ENCODE measurements at regions not wholly inside any gene's neighbourhood (a gene's known extent, or its start where the extent isn't known, plus 50 kb on each side); places are given as distances from the start of the nearest gene placed in this dataset.

GRCh38 chr3:13937131-13937530, 57.3 kb upstream of the WNT7A start:
- peaks cover 4% of the 10 kb centered on the region for H3K4me1 Mint-ChIP-seq
- no peaks in the 10 kb centered on the region for H3K9me3 Mint-ChIP-seq (ENCODE audit: low read depth)
- no peak overlapping the region for H3K27ac Mint-ChIP-seq
- DNase-seq, result no peak
- H3K4me3 Mint-ChIP-seq, result no peak overlapping the region
- CTCF ChIA-PET, result no interaction called here
- peaks cover 4% of the 10 kb centered on the region for H3K27me3 Mint-ChIP-seq
- no peak for ATAC-seq
- no peaks in the 10 kb centered on the region for H3K36me3 Mint-ChIP-seq

- peaks cover 4% of the 10 kb centered on the region for H3K27me3 Mint-ChIP-seq
- H3K36me3 Mint-ChIP-seq, result no peaks in the 10 kb centered on the region
- peaks cover 6% of the 10 kb centered on the region for H3K9me3 Mint-ChIP-seq (ENCODE audit: low read depth)
- H3K4me3 Mint-ChIP-seq, result no peak overlapping the region
- no peak overlapping the region for H3K27ac Mint-ChIP-seq
- no peak for ATAC-seq
- CTCF ChIA-PET, result no interaction called here
- no peak for DNase-seq
- H3K4me1 Mint-ChIP-seq, result peaks cover 4% of the 10 kb centered on the region
Measured at GRCh38 chr3:13935494-13936094, 55.7 kb upstream of the WNT7A start.

- H3K27me3 Mint-ChIP-seq, result peaks cover 4% of the 10 kb centered on the region
- H3K4me1 Mint-ChIP-seq, result peaks cover 4% of the 10 kb centered on the region
- CTCF ChIA-PET, result no interaction called here
- ATAC-seq (no peak), DNase-seq (no peak)
- H3K36me3 Mint-ChIP-seq, result no peaks in the 10 kb centered on the region
- no peak overlapping the region for H3K27ac Mint-ChIP-seq
- H3K9me3 Mint-ChIP-seq (ENCODE audit: low read depth), result peaks cover 6% of the 10 kb centered on the region
- H3K4me3 Mint-ChIP-seq, result no peak overlapping the region
Measured at GRCh38 chr3:13934813-13935212, 54.9 kb upstream of the WNT7A start.

- Mint-ChIP-seq H3K27ac (no peak overlapping the region), H3K27me3 (peaks cover 4% of the 10 kb centered on the region), H3K4me3 (no peak overlapping the region), H3K36me3 (no peaks in the 10 kb centered on the region), H3K4me1 (peaks cover 4% of the 10 kb centered on the region), H3K9me3 (ENCODE audit: low read depth) (peaks cover 6% of the 10 kb centered on the region)
- DNase-seq (no peak), ATAC-seq (no peak)
- CTCF ChIA-PET, result no interaction called here
Measured at GRCh38 chr3:13934315-13934714, 54.4 kb upstream of the WNT7A start.

- Mint-ChIP-seq H3K27me3 (peaks cover 4% of the 10 kb centered on the region), H3K9me3 (ENCODE audit: low read depth) (peaks cover 9% of the 10 kb centered on the region), H3K27ac (no peak overlapping the region), H3K36me3 (no peaks in the 10 kb centered on the region), H3K4me3 (peak overlapping the region; percentile 49), H3K4me1 (peaks cover 4% of the 10 kb centered on the region)
- ATAC-seq, result no peak
- no peak for DNase-seq
- CTCF ChIA-PET, result no interaction called here
Measured at GRCh38 chr3:13932578-13933295, 52.9 kb upstream of the WNT7A start.

- H3K27me3 Mint-ChIP-seq, result peaks cover 4% of the 10 kb centered on the region
- CTCF ChIA-PET, result interaction anchor here (0.8 kb wide), 1 partner anchor 250 kb away, joined by 3 read pairs; no protein-coding TSS in a partner anchor
- DNase-seq, result no peak
- no peak overlapping the region for H3K27ac Mint-ChIP-seq
- H3K4me1 Mint-ChIP-seq, result peaks cover 4% of the 10 kb centered on the region
- peaks cover 9% of the 10 kb centered on the region for H3K9me3 Mint-ChIP-seq (ENCODE audit: low read depth)
- H3K36me3 Mint-ChIP-seq, result no peaks in the 10 kb centered on the region
- no peak overlapping the region for H3K4me3 Mint-ChIP-seq
- ATAC-seq, result no peak
Measured at GRCh38 chr3:13931172-13931571, 51.3 kb upstream of the WNT7A start.

Measured in activated CD8-positive, alpha-beta memory T cell treated with anti-CD3 and anti-CD28 coated beads, Interleukin-2, amount 10 ng/mL, durations not matched to agents 7 days and 5 days (primary cell).